ENCODE measurements at regions not wholly inside any gene's neighbourhood (a gene's known extent, or its start where the extent isn't known, plus 50 kb on each side); places are given as distances from the start of the nearest gene placed in this dataset.
A peak's percentile ranks its signal among the peaks of the same experiment; 100 is the strongest.

GRCh38 chr4:124015766-124016165, 619.2 kb downstream of the SPRY1 start:
- H3K4me3 ChIP-seq, result no peak overlapping the region
- no peak overlapping the region for H3K27ac ChIP-seq
- WGBS (ENCODE audit: insufficient coverage, low coverage, low lambda C conversion rate, missing lambda C conversion rate), result 79% methylated on average over 1 of the region's 1 CpG
- ATAC-seq, result no peak
- no peaks in the 10 kb centered on the region for H3K27me3 ChIP-seq
- no peaks in the 10 kb centered on the region for H3K36me3 ChIP-seq
- H3K9me3 ChIP-seq, result no peaks in the 10 kb centered on the region
- no peak for DNase-seq
- H3K4me1 ChIP-seq, result no peaks in the 10 kb centered on the region
- intact Hi-C loops (cut with DNase I), result no loop called here
- TF ChIP-seq, protein P1, sequence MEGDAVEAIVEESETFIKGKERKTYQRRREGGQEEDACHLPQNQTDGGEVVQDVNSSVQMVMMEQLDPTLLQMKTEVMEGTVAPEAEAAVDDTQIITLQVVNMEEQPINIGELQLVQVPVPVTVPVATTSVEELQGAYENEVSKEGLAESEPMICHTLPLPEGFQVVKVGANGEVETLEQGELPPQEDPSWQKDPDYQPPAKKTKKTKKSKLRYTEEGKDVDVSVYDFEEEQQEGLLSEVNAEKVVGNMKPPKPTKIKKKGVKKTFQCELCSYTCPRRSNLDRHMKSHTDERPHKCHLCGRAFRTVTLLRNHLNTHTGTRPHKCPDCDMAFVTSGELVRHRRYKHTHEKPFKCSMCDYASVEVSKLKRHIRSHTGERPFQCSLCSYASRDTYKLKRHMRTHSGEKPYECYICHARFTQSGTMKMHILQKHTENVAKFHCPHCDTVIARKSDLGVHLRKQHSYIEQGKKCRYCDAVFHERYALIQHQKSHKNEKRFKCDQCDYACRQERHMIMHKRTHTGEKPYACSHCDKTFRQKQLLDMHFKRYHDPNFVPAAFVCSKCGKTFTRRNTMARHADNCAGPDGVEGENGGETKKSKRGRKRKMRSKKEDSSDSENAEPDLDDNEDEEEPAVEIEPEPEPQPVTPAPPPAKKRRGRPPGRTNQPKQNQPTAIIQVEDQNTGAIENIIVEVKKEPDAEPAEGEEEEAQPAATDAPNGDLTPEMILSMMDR (IDR thresholded peaks at IDR 0.05), result no peak
- no peak for TF ChIP-seq POLR2A (IDR thresholded peaks at IDR 0.05)

- Histone ChIP-seq H3K36me3 (no peaks in the 10 kb centered on the region), H3K27ac (no peak overlapping the region), H3K4me1 (no peaks in the 10 kb centered on the region), H3K4me3 (no peak overlapping the region), H3K27me3 (no peaks in the 10 kb centered on the region), H3K9me3 (no peaks in the 10 kb centered on the region)
- ATAC-seq, result no peak
- 74% methylated on average over 8 of the region's 8 CpGs for WGBS (ENCODE audit: insufficient coverage, low coverage, low lambda C conversion rate, missing lambda C conversion rate)
- TF ChIP-seq POLR2A (IDR thresholded peaks at IDR 0.05), result no peak
- TF ChIP-seq, protein P1 (IDR thresholded peaks at IDR 0.05), result no peak
- intact Hi-C loops (cut with DNase I), result no loop called here
- DNase-seq, result no peak
Observed at GRCh38 chr4:124017185-124017785, 620.7 kb downstream of the SPRY1 start.

- intact Hi-C loops (cut with DNase I), result no loop called here
- ATAC-seq, result peak; percentile 79 to 95 (median 94)
- Histone ChIP-seq H3K4me1 (no peaks in the 10 kb centered on the region), H3K36me3 (no peaks in the 10 kb centered on the region), H3K27me3 (no peaks in the 10 kb centered on the region), H3K9me3 (no peaks in the 10 kb centered on the region), H3K4me3 (no peak overlapping the region), H3K27ac (peak overlapping the region in 1 of 3 donors; percentile 15)
- 33% methylated on average over 7 of the region's 7 CpGs for WGBS (ENCODE audit: insufficient coverage, low coverage, low lambda C conversion rate, missing lambda C conversion rate)
- TF ChIP-seq POLR2A (IDR thresholded peaks at IDR 0.05), result no peak
- TF ChIP-seq, protein P1 (IDR thresholded peaks at IDR 0.05), result no peak
- peak; percentile 24 to 61 (median 51) for DNase-seq
Observed at GRCh38 chr4:124018383-124019317, 622.1 kb downstream of the SPRY1 start.

- Histone ChIP-seq H3K36me3 (no peaks in the 10 kb centered on the region), H3K9me3 (no peaks in the 10 kb centered on the region), H3K27me3 (no peaks in the 10 kb centered on the region), H3K4me1 (no peaks in the 10 kb centered on the region), H3K27ac (no peak overlapping the region), H3K4me3 (no peak overlapping the region)
- DNase-seq (no peak), ATAC-seq (no peak)
- TF ChIP-seq POLR2A (IDR thresholded peaks at IDR 0.05), result no peak
- TF ChIP-seq, protein P1 (IDR thresholded peaks at IDR 0.05), result no peak
- intact Hi-C loops (cut with DNase I), result no loop called here
- 53% methylated on average over 4 of the region's 4 CpGs for WGBS (ENCODE audit: insufficient coverage, low coverage, low lambda C conversion rate, missing lambda C conversion rate)
Observed at GRCh38 chr4:124019749-124020549, 623.4 kb downstream of the SPRY1 start.
